Hindlimb muscle (tissue), 1 donor: ENCODE measurements at regions not wholly inside any gene's neighbourhood (a gene's known extent, or its start where the extent isn't known, plus 50 kb on each side); places are given as distances from the start of the nearest gene placed in this dataset.

ENCODE experiments used
- DNase-seq: peaks from one replicate; pipeline ENCODE4 v3.0.0-alpha.2; 2013

- DNase-seq, result no peak
Measured at GRCh38 chr15:35596285-35596684, 50.3 kb upstream of the DPH6 start.

GRCh38 chr15:35602836-35603235, 56.9 kb upstream of the DPH6 start:
- DNase-seq, result no peak

GRCh38 chr15:35603301-35603700, 57.3 kb upstream of the DPH6 start:
- peak; percentile 42 for DNase-seq

GRCh38 chr15:35603856-35604255, 57.9 kb upstream of the DPH6 start:
- peak; percentile 46 for DNase-seq

- DNase-seq, result no peak
Measured at GRCh38 chr15:35605764-35606449, 59.9 kb upstream of the DPH6 start.

GRCh38 chr15:35606450-35606779, 60.5 kb upstream of the DPH6 start:
- no peak for DNase-seq

GRCh38 chr15:35616498-35617271, 70.7 kb upstream of the DPH6 start:
- DNase-seq, result no peak

GRCh38 chr15:35618260-35619188, 72.6 kb upstream of the DPH6 start:
- no peak for DNase-seq

GRCh38 chr15:35622641-35623340, 76.8 kb upstream of the DPH6 start:
- DNase-seq, result no peak

- no peak for DNase-seq
Measured at GRCh38 chr15:35624881-35625280, 78.9 kb upstream of the DPH6 start.

- DNase-seq, result no peak
Measured at GRCh38 chr15:35626571-35627318, 80.8 kb upstream of the DPH6 start.

- DNase-seq, result no peak
Measured at GRCh38 chr15:35627696-35628095, 81.7 kb upstream of the DPH6 start.

- DNase-seq, result no peak
Measured at GRCh38 chr15:35629766-35630165, 83.8 kb upstream of the DPH6 start.

GRCh38 chr15:35630532-35630931, 84.6 kb upstream of the DPH6 start:
- no peak for DNase-seq

GRCh38 chr15:35630985-35631384, 85.0 kb upstream of the DPH6 start:
- DNase-seq, result no peak

GRCh38 chr15:35633677-35634076, 87.7 kb upstream of the DPH6 start:
- no peak for DNase-seq

GRCh38 chr15:35646790-35647189, 100.8 kb upstream of the DPH6 start:
- DNase-seq, result no peak

GRCh38 chr15:35647303-35647702, 101.3 kb upstream of the DPH6 start:
- no peak for DNase-seq

GRCh38 chr15:35648941-35649340, 103.0 kb upstream of the DPH6 start:
- no peak for DNase-seq

GRCh38 chr15:35649575-35649974, 103.6 kb upstream of the DPH6 start:
- DNase-seq, result no peak

GRCh38 chr15:35654332-35654731, 108.4 kb upstream of the DPH6 start:
- no peak for DNase-seq
